GM21381 (cell line): ENCODE measurements at regions not wholly inside any gene's neighbourhood (a gene's known extent, or its start where the extent isn't known, plus 50 kb on each side); places are given as distances from the start of the nearest gene placed in this dataset.
A peak's percentile ranks its signal among the peaks of the same experiment; 100 is the strongest.

Source experiments
- ATAC-seq: cut with Tn5 transposase; IDR thresholded peaks from one replicate; pipeline ENCODE4 v1.9.1; 2021; ENCODE audit warnings: mild to moderate bottlenecking, moderate library complexity; ENCODE audit not compliant: unreplicated experiment

DNA sequence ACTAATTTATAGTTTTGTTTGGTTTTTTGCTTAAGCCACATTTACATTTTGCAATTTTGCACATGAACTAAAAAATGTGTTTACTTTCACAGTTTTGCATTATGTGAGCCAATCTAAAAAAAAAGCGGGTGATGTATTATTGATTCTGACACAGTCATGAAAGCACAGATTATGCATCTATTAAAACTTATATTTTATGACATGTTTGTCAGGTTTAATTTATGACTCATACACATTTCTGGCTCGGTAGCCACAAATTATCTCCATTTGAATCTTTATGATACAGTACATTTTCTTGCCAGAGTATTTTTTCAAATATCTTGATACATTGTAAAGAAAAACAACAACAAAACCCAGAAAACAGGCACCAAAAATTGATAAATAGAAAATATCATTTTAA, 280.4 kb upstream of the GRIP1 start:
- no peak for ATAC-seq

DNA sequence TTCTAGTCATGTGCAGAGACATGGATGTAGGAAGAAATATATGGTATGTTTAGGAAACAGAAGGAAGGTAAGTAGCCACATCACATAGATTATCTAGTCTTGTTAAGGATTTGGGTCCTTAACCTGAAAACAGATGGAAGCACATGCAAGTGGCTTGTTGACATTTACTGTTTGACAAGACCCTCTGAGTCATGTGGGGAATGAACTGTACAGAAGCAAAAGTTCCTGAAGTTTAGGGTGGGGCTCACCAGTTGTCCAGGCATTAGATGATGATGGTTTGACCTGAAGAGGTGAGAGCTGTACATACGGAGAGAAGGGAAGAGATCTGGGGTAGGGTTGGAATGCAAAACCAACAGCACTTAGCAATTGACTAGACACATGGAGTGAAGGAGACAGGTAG, 281.1 kb upstream of the GRIP1 start:
- ATAC-seq = no peak

DNA sequence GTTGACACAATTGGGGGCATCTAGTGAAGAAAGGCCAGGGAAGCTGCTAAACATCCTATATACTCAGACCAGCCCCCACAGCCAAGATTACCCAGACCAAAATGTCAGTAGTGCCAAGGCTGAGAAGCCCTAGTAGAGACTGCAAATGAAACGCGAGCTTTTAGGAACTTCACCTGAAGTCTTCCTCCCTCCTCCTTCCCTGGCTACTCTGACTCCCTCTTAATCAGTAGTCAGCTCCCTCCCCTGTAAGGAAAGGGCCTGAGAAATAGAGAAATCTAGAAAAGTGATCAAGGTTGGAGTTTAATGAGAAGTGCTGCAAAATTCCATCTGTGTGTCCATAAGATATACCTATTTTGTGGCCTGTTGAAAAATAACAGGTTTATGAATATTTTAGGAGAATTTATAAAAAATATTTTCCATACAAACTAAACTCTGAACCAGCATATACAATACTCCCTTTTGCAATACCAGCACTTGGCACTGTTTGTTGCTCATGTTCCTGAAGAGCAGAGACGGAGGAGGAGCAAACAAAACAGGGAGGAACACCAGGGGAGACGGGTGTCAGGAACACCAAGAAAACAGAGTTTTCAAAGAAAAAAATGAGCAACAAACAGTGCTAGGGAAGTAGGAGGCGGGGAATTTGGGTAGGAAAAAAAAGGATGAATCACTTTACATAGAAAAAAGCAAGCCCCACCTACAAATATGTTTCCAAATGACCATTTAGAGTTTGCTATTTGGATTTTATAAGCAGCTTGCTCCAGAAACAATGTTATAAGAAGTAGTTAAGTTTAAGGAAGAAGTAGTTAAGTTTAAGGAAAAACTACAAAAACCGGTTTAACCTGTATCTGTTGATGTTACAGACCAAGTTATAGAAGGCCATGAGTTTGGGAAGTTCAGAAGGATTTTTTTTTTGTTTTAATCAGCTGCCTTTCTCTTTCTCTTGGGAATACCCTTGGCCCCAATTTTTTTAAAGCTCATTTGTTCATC, 282.1 kb upstream of the GRIP1 start:
- ATAC-seq = no peak

DNA sequence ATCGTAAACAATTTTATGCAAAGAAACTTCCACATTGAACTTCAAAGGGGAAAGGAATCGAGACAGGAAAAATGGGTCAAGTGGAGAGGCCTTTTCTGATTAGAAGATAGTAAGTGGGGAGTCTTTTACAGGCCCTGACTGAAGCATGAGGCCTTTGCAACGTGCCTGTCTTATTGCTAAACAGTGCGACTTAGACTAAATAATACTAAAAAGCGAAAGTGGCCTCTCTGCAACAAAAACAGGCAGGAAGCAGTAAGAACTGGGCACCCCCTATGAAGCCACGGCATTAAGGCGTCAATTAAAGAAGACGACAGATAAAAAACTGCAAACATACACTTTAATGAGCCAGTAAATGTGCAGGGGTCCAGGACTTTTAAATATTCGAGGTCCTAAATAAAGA, 283.4 kb upstream of the GRIP1 start:
- no peak for ATAC-seq

DNA sequence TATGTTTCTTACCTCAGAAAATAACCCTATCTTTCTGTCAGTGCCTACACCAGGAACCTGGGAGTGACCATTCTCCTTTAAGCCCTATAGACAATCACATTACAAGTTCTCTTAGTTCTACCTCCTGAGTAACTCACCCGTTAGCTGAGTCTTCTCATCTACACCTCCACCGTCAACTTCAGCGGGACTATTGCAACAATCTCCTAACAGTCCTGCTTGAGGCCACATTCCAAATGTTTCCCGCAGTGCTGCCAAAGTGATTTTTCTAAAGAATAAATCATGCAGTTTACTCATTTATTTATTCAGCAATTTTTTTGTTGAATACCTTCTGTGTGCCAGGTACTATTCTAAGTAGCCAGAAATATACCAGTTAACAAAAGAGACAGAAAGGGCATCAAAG, 285.0 kb upstream of the GRIP1 start:
- ATAC-seq = no peak

DNA sequence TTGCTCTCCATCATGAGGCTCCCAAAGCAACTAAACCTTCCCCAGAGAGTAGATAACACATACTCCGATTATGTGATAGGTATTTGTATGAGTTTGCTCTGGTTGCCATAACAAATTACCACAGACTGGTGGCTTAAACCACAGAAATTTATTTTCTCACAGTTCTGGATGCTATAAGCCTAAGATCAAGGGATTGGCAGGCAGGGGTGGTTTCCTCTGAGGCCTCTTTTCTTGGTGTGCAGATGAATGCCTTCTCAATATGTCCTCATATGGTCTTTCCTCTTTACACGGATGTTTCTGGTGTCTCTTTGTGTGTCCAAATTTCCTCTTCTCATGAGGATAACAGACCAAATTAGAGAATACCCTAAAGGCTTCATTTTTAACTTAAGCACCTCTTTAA, 285.8 kb upstream of the GRIP1 start:
- ATAC-seq = no peak

DNA sequence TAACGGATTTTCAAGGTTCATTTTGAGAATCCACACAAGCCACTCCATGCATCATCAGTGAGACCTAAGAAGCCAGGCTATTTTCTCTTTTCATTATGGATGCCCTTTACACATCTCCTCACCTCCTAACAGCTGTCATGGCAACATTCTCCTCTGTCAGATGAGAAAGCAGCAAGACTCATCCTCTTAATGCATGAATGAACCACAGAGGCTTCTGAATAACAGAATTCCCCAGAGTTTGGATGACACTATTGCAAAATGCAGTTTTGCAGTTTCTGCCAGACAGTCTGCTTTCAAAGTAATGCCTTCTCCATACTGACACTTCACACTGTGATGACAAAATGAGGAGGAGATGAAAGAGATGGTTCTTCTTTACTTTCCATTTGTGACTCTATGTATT, 286.7 kb upstream of the GRIP1 start:
- no peak for ATAC-seq

DNA sequence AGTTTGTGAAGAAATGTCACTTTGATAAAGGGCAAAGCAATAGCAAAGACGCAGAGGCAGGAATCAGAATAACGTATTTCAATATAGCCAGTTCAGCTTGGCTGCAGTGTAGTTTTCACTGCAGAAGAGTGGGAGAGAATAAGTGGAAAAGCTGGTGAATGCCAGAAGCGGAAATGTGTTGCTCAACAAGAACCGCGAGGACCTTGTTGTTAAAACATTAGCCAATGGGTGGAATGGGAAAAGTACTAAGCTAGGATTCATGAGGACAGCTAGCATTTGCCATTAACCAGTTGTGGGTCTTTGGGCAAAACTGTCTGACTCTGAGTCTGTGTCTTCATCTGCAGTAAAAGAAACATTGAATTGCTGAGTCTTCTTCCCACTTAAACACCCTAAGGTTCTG, 292.9 kb upstream of the GRIP1 start:
- no peak for ATAC-seq

DNA sequence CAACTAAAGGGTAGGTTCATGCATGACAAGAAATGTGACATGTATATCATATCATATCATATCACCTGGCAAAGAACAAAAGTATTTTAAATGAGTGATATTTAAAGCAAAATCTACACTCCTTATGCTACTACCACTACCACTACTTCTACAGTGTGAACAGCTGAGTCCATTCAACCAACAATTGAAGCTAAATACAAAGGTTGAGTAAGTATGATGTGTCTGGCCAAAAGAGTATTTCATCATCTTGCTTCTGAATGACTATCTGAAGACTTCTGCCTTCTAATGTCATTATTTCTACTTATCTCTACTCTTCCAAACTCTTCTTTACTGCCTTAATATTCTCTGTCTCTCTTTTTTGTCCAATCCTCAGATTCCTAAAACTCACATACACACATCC, 292.6 kb upstream of the CAND1 start:
- no peak for ATAC-seq

DNA sequence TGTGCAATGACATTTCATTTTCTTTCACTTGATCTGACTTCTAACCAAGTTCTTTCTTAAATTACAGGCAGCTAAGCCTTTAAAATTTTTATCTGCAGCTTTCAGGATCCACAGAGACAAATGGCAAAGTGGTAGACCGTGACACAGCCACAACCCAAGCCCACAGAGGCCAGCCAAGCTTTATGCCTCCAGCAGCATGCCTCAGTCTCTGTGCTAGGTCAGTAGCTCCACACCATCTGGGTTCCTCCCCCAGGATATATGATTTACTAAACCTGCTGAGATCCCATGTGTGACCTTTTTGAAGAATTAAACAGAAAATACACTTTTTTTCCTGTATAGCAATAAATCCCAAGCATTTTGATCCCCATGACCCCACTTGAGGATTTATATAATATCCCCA, 290.4 kb upstream of the CAND1 start:
- ATAC-seq = no peak

DNA sequence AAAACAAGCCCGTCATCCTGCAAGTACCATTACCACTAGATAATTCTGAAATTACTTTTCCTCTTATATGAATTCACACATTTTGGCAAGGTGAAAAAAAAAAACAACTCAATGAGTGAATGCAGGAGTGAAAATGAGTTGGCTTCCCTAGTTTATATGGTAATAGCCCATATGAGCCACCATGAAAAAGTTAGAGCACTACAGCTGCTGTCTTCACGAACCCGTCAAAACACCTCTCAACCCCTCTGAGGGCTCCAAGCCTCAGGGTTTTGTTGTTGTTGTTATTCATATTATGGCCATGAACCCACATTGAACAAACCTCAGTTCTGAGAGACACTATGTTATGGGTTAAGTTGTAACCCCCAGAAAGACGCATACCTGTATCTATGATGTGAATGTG, 289.9 kb upstream of the CAND1 start:
- no peak for ATAC-seq

DNA sequence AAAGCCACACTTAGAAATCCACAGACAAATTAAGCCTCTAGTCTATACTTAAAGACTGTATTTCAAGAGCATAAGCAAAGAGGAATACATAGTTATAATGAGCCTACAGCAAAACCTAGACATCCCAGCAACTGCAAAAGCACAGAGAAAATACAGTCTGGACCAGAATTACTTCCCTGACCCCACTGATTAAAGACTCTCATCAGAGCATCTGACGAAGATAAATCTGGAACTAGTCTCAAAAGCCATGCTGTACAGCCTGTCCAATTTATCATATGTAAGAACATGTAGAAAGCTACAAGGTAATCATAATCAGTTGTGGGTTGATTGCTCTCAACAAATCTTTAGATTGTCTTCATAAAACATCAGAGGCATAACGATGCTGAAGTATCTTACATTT, 285.1 kb upstream of the CAND1 start:
- ATAC-seq = no peak

DNA sequence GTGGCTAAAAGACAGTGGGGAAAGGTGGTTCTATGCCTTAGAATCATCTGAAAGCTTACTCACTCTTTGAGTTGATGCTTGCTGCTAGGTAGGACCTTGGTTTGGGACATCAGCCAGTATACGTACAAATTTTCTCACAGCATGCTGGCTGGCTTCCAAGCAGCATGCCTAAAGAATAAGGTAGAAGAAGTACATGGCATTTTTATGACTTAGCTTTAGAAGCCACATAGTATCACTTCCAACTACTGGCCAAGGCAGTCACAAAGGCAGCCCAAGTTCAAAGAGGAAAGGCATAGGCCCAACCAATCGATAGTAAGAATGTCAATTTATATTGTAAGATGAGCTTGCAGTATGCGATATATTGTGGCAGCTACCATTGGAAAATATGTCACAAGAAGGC, 284.2 kb upstream of the CAND1 start:
- ATAC-seq = no peak

DNA sequence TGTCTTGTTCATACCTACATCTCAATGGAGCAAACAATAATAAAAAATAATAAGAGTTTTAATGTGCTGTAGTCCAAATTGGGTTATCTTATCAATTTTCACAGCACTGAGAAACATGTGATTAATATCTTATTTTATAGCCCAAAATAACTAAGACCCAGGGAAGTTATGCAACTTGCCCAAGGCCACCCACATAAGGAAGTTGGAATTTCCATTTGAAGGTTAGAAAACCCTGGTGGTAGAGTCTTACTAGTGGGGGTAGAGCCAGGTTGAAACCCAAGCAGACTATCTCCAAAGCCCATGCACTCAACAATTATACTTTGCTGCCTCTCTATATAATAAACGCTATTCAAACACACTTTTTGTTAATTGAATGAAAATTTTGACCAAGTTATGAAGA, 270.0 kb upstream of the CAND1 start:
- no peak for ATAC-seq

DNA sequence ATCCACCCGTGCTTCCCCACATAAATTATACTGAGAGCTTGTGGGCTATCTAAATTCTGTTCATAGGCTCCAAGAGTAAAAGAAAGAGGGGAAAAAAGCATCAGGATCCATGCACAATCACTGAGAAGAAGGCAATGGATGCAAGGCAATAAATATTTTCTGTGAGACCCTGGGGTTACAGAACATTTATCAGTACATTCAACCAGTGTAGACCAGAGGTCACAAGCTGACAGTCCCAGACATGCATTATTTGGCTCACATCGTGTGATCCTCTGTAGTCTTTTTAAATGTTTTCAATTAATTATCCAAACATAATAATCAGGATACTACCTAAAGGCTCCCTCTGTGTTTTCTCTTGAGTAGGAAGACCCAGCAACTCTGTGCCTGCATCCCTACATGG, 267.9 kb upstream of the CAND1 start:
- no peak for ATAC-seq

DNA sequence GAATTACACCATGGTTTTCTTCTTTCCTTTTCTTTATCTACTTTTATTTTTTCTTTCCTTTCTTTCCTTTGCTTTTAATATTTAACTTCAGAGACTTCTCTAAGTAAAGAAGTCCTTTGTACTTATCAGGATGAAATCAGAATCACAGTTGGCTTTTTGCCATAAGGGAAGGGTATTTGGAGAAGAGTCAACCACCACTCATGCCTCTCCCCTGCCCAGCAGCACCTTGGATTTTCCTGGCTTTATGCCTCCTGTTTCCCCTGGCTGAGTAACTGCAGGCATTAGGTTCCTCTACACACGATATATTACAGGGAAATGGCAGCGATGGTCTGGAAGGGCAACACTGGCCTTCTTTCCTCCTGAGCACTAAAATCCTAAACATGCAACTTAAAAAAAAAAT, 266.4 kb upstream of the CAND1 start:
- ATAC-seq = no peak

DNA sequence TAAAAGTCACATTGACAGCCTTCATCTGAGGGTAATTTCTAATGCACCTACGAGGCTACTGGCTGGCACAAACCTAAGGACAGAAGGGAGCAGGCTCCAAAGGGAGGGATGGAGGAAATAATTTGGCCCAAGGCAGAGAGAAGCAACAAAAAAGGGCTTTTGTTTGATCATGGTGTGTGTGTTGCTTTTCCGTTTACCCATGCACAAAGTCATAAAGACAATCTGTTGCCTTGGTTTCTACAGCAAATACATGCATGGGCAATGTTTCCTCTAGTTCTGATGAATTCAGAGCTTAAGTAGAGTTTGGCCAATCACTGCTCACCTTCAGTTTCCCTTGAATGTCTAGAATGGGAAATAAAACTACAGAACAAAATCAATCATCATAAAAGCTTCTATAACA, 262.5 kb upstream of the CAND1 start:
- no peak for ATAC-seq

DNA sequence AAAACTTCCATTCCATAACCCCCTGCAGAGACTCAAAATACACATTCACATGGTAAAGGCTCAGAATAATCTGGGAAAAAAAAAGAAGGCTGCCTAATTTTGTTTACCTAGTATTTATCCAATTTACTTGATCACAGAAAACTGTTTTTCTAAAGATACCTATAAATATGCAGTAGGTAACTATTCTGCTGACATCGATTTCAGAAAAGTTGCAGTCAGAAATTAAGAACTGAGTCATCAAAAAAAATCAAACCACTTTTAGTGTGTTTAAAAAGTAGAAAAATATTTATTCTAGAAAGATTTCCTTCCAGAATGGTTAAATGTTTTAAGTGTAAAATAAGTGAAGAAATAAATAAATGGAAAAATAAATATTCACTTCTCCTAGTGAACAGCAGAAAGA, 254.5 kb upstream of the CAND1 start:
- ATAC-seq = no peak

DNA sequence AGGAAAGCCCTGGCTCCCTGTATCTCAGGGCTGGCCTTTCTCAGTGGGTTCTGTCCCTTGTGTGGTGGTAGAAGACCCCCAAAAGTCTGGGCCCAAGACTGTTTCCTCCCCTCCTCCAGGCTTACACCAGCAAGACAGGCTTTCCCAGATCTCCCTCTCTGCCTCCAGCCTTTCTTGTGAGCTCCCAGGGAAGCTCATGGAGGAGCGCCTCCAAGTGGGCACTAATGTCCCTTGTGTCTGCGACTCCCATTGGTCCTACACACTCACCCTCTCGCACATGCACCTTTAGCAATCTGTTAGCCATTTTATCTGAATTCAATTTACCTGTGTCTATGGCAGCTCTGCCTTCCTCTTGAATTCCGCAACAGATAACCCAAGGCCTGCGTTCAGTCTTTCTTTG, 251.1 kb upstream of the CAND1 start:
- ATAC-seq = no peak

DNA sequence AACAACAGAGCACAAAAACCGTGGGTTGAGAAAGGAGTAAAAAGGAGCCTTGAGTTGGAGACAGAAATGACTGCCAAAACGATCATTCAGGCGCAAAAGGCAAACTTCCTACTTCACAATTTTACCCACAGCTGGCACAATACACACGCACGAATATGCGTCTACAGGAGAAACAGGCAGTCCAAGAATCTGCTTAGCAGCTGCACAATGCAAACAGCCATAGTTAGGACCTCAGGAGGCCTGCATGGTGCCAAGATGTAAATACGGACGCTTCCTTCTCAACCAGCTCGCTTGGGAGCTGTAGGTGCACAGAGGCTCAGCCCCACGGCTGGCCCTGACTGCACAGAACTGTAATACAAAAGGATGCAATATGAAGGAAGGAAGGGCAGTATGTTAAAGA, 250.1 kb upstream of the CAND1 start:
- no peak for ATAC-seq

DNA sequence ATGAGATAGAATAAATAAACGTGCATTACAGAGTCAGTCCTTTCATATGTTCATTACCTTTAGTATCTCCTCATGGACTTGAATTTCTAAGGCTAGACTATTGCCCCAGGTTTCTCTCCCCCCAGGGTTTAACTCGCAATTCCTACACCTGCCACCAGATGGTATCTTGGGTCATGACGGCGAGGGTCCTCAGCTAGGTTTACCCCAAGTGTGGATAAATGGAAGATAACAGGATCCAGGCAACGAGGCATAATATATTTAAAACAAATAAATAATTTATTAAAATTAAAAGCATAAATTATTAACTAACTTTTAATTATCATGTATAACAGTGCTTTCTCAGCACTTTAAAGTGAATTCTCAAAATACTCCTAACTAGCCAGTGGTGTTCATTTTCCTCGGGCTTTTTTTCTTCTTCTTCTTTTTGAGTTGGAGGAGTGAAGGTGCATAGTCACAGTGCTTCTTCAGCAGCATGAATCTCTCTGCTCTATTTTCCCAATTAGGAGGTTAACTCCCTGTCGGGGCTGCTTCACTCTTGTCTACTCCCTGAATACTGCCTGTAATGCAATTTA, 243.5 kb upstream of the CAND1 start:
- peak; percentile 84 for ATAC-seq

DNA sequence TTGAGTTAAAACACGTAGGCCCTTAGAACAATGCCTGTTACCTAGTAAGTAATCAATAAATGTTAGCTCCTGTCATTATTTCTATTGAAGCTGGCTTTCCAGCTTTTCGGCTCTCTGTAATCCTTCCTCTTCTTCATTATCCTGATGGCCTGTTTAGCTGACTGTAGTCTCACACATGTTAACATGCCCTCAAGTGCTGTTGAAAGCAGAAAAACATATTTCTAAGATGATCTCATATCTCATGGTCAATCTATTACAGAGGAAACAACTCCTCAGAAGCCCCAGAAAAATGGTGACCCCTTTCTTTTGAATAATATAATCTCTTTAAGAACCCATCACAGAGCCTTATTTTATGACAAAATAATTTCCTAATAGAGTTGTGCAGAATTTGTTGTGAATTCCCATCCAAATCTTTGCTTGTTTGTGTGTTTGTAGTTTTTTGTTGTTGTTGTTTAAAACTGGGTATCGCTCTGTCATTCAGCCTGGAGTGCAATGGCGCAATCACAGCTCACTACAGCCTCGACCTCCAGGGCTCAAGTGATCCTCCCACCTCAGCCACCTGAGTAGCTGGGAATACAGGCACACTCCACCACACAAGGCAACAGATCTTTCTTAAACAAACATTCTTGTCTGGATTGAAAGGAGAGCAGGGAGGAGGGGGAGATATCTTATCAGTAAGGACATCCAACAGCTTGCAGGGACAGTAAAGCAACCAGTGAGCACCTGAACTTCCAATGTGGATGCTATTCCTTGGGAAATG, 242.5 kb upstream of the CAND1 start:
- no peak for ATAC-seq
